OCI-LY7 (cell line): ENCODE measurements at regions not wholly inside any gene's neighbourhood (a gene's known extent, or its start where the extent isn't known, plus 50 kb on each side); places are given as distances from the start of the nearest gene placed in this dataset.
"Not testable (repeated sequence)": the region's sequence is repeated elsewhere in the genome, so short reads cannot be mapped to it uniquely, and the experiment has no call there.

Experiments
- BruUV-seq: library from RNA; stranded (reverse); fragments of 400-500 nt; replicated peaks from 2 replicates; lab custom pipeline; 2021; lab: Mats Ljungman, UMichigan
- CTCF ChIA-PET: fragments of 300-600 bp; sonication (Branson Sonifier 250); formaldehyde crosslinking; loops from one replicate; lab custom pipeline; 2022; ENCODE audit warnings: antibody characterized with exemption; ENCODE audit not compliant: unreplicated experiment; lab: Charles Lee
- POLR2A ChIA-PET: fragments of 300-600 bp; sonication (Branson Sonifier 250); formaldehyde crosslinking; loops from one replicate; lab custom pipeline; 2022; ENCODE audit warnings: antibody characterized with exemption; lab: Charles Lee
- DNase-seq: peaks from one replicate; pipeline ENCODE4 v3.0.0-alpha.2; 2015; ENCODE audit warnings: low spot score
- H2AFZ ChIP-seq: fragments of 200-600 bp; sonication (generic), shearing (Covaris generic); 2 replicates; pipeline ENCODE4 v1.6.1; 2014; ENCODE audit warnings: mild to moderate bottlenecking, antibody characterized with exemption, low read length, moderate library complexity
- H3K27ac ChIP-seq: fragments of 200-600 bp; sonication (generic); 2 replicates; pipeline ENCODE4 v1.5.1; 2014; ENCODE audit warnings: mixed run types, low read depth, mild to moderate bottlenecking, moderate library complexity, low read length, inconsistent platforms; ENCODE audit not compliant: poor library complexity, severe bottlenecking
- H3K36me3 ChIP-seq: fragments of 200-600 bp; sonication (generic); 2 replicates; pipeline ENCODE4 v1.6.1; 2014; ENCODE audit warnings: mild to moderate bottlenecking, antibody characterized with exemption, low read length, moderate library complexity, mixed read lengths; ENCODE audit not compliant: insufficient read depth
- H3K4me1 ChIP-seq: fragments of 200-600 bp; sonication (generic); 2 replicates; pipeline ENCODE4 v1.5.1; 2014; ENCODE audit warnings: mild to moderate bottlenecking, low read length; ENCODE audit not compliant: insufficient read depth, poor library complexity, severe bottlenecking
- H3K4me2 ChIP-seq: fragments of 200-600 bp; sonication (generic); 2 replicates; pipeline ENCODE4 v1.6.1; 2014; ENCODE audit warnings: mild to moderate bottlenecking, low read length
- H3K4me3 ChIP-seq: fragments of 200-600 bp; sonication (generic); 2 replicates; pipeline ENCODE4 v1.5.1; 2014; ENCODE audit warnings: mild to moderate bottlenecking, low read depth, low read length; ENCODE audit not compliant: poor library complexity, severe bottlenecking
- H3K79me2 ChIP-seq: fragments of 200-600 bp; sonication (generic); 2 replicates; pipeline ENCODE4 v1.6.1; 2016; ENCODE audit warnings: low read depth, mild to moderate bottlenecking, low read length, moderate library complexity, mixed read lengths; ENCODE audit not compliant: insufficient read depth
- H3K9me2 ChIP-seq: fragments of 200-600 bp; sonication (generic); 2 replicates; pipeline ENCODE4 v1.6.1; 2016; ENCODE audit warnings: mild to moderate bottlenecking, low read length, mixed read lengths; ENCODE audit not compliant: insufficient read depth
- H3K9me3 ChIP-seq: fragments of 200-600 bp; sonication (generic); 2 replicates; pipeline ENCODE4 v1.6.1; 2014; ENCODE audit warnings: mild to moderate bottlenecking, mixed run types, low read length, mixed read lengths
- H4K20me1 ChIP-seq: fragments of 200-600 bp; sonication (generic); 2 replicates; pipeline ENCODE4 v1.6.1; 2014; ENCODE audit warnings: mild to moderate bottlenecking, antibody characterized with exemption, low read length, moderate library complexity, mixed read lengths; ENCODE audit not compliant: insufficient read depth
- EZH2phosphoT487 ChIP-seq: fragments of 200-600 bp; sonication (generic); IDR thresholded peaks from 2 replicates; pipeline ENCODE4 v1.6.1; 2018; ENCODE audit warnings: low read depth, borderline replicate concordance, mild to moderate bottlenecking, mixed run types, antibody characterized with exemption, low read length, moderate library complexity, mixed read lengths
- intact Hi-C: fragments of 100-400 bp; cut with micrococcal nuclease; formaldehyde crosslinking; loops from one replicate; pipeline ENCODE4 v1.10.0; 2022; ENCODE audit not compliant: unreplicated experiment
- TF ChIP-seq, protein P1 (sequence below): fragments of 200-600 bp; sonication (generic); conservative IDR thresholded peaks from 2 replicates; pipeline ENCODE4 v1.5.1; 2014; ENCODE audit warnings: mild to moderate bottlenecking, antibody characterized with exemption, low read length, moderate library complexity, mixed read lengths

DNA sequence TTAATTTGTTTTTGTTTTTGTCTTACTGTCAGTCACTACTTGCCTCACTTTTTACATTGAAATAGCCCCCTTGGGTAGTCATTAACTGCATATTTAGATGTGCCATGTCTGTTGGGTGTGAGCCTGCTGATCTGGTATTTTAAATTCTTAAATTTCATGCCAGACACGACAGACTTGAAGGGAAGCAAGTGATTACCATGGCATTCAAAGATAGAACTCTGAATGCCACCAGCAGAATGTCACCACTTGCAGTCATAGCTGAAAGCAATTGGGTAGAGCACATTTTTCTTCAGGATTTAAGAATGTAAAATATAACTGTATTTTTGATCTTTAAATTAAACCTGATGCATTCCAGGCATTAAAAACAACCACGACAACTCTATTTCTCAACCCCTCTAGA is 396.5 kb upstream of the ATP10A start:
- no peaks in the 10 kb centered on the region for H3K9me2 ChIP-seq
- H3K9me3 ChIP-seq, result no peaks in the 10 kb centered on the region
- H3K36me3 ChIP-seq, result no peaks in the 10 kb centered on the region
- H3K4me2 ChIP-seq, result no peak overlapping the region
- no peaks in the 10 kb centered on the region for H3K4me1 ChIP-seq
- no peak overlapping the region for H3K27ac ChIP-seq
- H3K4me3 ChIP-seq, result no peak overlapping the region
- TF ChIP-seq EZH2phosphoT487, result no peak
- TF ChIP-seq, protein P1, sequence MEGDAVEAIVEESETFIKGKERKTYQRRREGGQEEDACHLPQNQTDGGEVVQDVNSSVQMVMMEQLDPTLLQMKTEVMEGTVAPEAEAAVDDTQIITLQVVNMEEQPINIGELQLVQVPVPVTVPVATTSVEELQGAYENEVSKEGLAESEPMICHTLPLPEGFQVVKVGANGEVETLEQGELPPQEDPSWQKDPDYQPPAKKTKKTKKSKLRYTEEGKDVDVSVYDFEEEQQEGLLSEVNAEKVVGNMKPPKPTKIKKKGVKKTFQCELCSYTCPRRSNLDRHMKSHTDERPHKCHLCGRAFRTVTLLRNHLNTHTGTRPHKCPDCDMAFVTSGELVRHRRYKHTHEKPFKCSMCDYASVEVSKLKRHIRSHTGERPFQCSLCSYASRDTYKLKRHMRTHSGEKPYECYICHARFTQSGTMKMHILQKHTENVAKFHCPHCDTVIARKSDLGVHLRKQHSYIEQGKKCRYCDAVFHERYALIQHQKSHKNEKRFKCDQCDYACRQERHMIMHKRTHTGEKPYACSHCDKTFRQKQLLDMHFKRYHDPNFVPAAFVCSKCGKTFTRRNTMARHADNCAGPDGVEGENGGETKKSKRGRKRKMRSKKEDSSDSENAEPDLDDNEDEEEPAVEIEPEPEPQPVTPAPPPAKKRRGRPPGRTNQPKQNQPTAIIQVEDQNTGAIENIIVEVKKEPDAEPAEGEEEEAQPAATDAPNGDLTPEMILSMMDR, result no peak
- no peaks in the 10 kb centered on the region for H3K79me2 ChIP-seq
- BruUV-seq, result no TSS peak
- no peak for DNase-seq
- no peak overlapping the region for H2AFZ ChIP-seq
- intact Hi-C loops, result no loop called here
- POLR2A ChIA-PET, result no interaction called here
- no peaks in the 10 kb centered on the region for H4K20me1 ChIP-seq
- CTCF ChIA-PET, result interaction anchor here (1.1 kb wide), 1 partner anchor 312 kb away, joined by 3 read pairs; no protein-coding TSS in a partner anchor

DNA sequence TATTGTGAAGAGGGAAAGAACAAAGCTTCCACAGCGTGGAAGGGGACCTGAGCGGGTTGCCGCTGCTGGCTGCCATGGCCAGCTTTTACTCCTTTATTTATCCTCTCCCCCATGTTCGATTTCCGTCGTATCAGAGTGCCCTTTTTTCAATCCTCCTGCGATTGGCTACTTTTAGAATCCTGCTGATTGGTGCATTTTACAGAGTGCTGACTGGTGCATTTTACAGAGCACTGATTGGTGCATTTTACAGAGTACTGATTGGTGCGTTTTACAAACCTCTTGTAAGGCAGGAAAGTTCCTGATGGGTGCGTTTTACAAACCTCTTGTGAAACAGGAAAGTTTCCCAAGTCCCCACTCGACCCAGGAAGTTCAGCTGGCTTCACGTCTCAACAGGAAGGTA is 381.7 kb upstream of the ATP10A start:
- BruUV-seq, DNase-seq, CTCF ChIA-PET, H4K20me1 ChIP-seq, H3K4me1 ChIP-seq, H3K9me3 ChIP-seq, H3K27ac ChIP-seq, H3K36me3 ChIP-seq, H2AFZ ChIP-seq, intact Hi-C loops, H3K4me3 ChIP-seq, H3K79me2 ChIP-seq, H3K4me2 ChIP-seq, POLR2A ChIA-PET, H3K9me2 ChIP-seq: not testable (repeated sequence)

DNA sequence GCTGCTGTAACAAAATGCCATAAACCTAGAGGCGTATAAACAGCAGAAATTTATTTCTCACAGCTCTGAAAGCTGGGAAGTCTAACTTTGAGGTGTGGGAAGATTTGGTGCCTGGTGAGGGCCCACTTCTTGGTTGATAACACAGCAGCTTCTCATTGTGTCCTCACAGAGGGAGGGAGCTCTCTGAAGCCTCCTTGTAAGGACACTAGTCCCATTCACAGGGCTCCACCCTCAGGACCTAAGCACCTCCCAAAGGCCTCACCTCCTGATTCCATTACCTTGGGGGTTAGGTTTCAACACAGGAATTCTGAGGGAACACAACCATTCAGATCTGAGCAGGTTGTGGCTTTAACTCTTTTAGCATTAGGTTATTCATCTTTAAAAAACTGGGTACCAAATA is 380.3 kb upstream of the ATP10A start:
- no peaks in the 10 kb centered on the region for H3K36me3 ChIP-seq
- CTCF ChIA-PET, result no interaction called here

More for the DNA sequence above, 380.3 kb upstream of the ATP10A start:
- Histone ChIP-seq H3K9me2 (no peaks in the 10 kb centered on the region), H2AFZ (no peak overlapping the region), H4K20me1 (no peaks in the 10 kb centered on the region), H3K27ac (no peak overlapping the region), H3K4me1 (no peaks in the 10 kb centered on the region), H3K4me2 (no peak overlapping the region), H3K4me3 (no peak overlapping the region), H3K79me2 (no peaks in the 10 kb centered on the region), H3K9me3 (no peaks in the 10 kb centered on the region)
- intact Hi-C loops, result no loop called here
- POLR2A ChIA-PET, result no interaction called here
- no peak for DNase-seq
- no TSS peak for BruUV-seq
- TF ChIP-seq, protein P1, result no peak
- TF ChIP-seq EZH2phosphoT487, result no peak
